HCT116 (cell line): ENCODE measurements at regions not wholly inside any gene's neighbourhood (a gene's known extent, or its start where the extent isn't known, plus 50 kb on each side); places are given as distances from the start of the nearest gene placed in this dataset.

Source experiments
- ATAC-seq: fragments of 200-7000 bp; cut with Tn5 transposase; 2 replicates; pipeline ENCODE4 v1.9.1; 2020; ENCODE audit warnings: mild to moderate bottlenecking, moderate library complexity
- BruUV-seq: library from RNA; stranded (reverse); fragments of 400-500 nt; replicated peaks from 2 replicates; lab custom pipeline; 2021; lab: Mats Ljungman, UMichigan
- CTCF ChIA-PET: fragments of 300-600 bp; sonication (Branson Sonifier 250); formaldehyde crosslinking; loops from one replicate; lab custom pipeline; 2021; ENCODE audit warnings: antibody characterized with exemption; lab: Charles Lee
- POLR2A ChIA-PET: fragments of 300-600, 350-600 bp; sonication (Branson Sonifier 250); formaldehyde crosslinking; loops from one replicate; lab custom pipeline; 2021; ENCODE audit warnings: antibody characterized with exemption; lab: Charles Lee
- RAD21 ChIA-PET, 2 experiments: fragments of 300-600 bp; sonication (Branson Sonifier 250); formaldehyde crosslinking; loops; one replicate each; lab custom pipeline; 2023; ENCODE audit warnings: low total read pairs in 2 of 2; ENCODE audit not compliant: uncharacterized antibody in 2 of 2, unreplicated experiment in 2 of 2, low non-redundant PET in 1 of 2; lab: Charles Lee
- DNase-seq: peaks from one replicate; pipeline ENCODE4 v3.0.0-alpha.2; 2010; ENCODE audit warnings: low read depth, low spot score
- H2AFZ ChIP-seq: fragments of 200-600 bp; shearing (Covaris generic), sonication (generic); 2 replicates; pipeline ENCODE4 v1.6.1; 2017; ENCODE audit warnings: low read depth, mixed run types, mixed read lengths, antibody characterized with exemption, low read length; ENCODE audit not compliant: poor library complexity, severe bottlenecking
- H3K27ac ChIP-seq: 2 replicates; pipeline ENCODE4 v1.5.1; 2012; ENCODE audit warnings: low read depth, low read length
- H3K27me3 ChIP-seq: fragments of 200-600 bp; sonication (generic); 2 replicates; pipeline ENCODE4 v1.6.1; 2016; ENCODE audit warnings: mixed run types, low read length, mixed read lengths; ENCODE audit not compliant: insufficient read depth
- H3K36me3 ChIP-seq, 2 experiments: fragments of 200-500 bp in 1 of 2; fragments of 200-600 bp in 1 of 2; sonication (Bioruptor generic) in 1 of 2; sonication (generic) in 1 of 2; 2 replicates each; pipeline versions ENCODE4 v1.5.1 to v1.6.1; 2014 to 2016; ENCODE audit warnings: low read length in 2 of 2, inconsistent platforms in 1 of 2, mixed read lengths in 1 of 2, mixed run types in 1 of 2; ENCODE audit not compliant: insufficient read depth in 2 of 2, control insufficient read depth in 1 of 2
- H3K4me1 ChIP-seq, 2 experiments: fragments of 200-600 bp in 1 of 2; sonication (generic) in 1 of 2; 2 replicates each; pipeline versions ENCODE4 v1.5.1 to v1.6.1; 2012 to 2017; ENCODE audit warnings: low read length in 2 of 2, inconsistent platforms in 1 of 2, mild to moderate bottlenecking in 1 of 2, mixed read lengths in 1 of 2, mixed run types in 1 of 2, moderate library complexity in 1 of 2; ENCODE audit not compliant: insufficient read depth in 2 of 2, control insufficient read depth in 1 of 2
- H3K4me2 ChIP-seq: fragments of 200-600 bp; sonication (generic); 2 replicates; pipeline ENCODE4 v1.6.1; 2017; ENCODE audit warnings: mixed run types, low read length, mixed read lengths
- H3K4me3 ChIP-seq, 2 experiments: fragments of 200-600 bp in 1 of 2; sonication (generic) in 1 of 2; replicated peaks in 1 of 2; 2 replicates each; pipeline ENCODE4 v1.5.1; 2011 to 2016; ENCODE audit warnings: low read length in 2 of 2, control low read depth in 1 of 2, low read depth in 1 of 2, mild to moderate bottlenecking in 1 of 2, mixed read lengths in 1 of 2, mixed run types in 1 of 2
- H3K79me2 ChIP-seq: fragments of 200-600 bp; sonication (generic); 2 replicates; pipeline ENCODE4 v1.6.1; 2017; ENCODE audit warnings: mild to moderate bottlenecking, mixed run types, low read length, moderate library complexity, mixed read lengths; ENCODE audit not compliant: insufficient read depth
- H3K9ac ChIP-seq: fragments of 200-600 bp; sonication (generic); 2 replicates; pipeline ENCODE4 v1.6.1; 2016; ENCODE audit warnings: low read length, mixed read lengths
- H3K9me2 ChIP-seq: fragments of 200-600 bp; sonication (generic), shearing (Covaris generic); 2 replicates; pipeline ENCODE4 v1.6.1; 2017; ENCODE audit warnings: mixed run types, mild to moderate bottlenecking, moderate library complexity; ENCODE audit not compliant: insufficient read depth
- H3K9me3 ChIP-seq, 2 experiments: fragments of 200-500 bp in 1 of 2; fragments of 200-600 bp in 1 of 2; sonication (Bioruptor generic) in 1 of 2; sonication (generic) in 1 of 2; 2 replicates each; pipeline ENCODE4 v1.6.1; 2014 to 2017; ENCODE audit warnings: low read length in 2 of 2, mixed read lengths in 2 of 2, inconsistent platforms in 1 of 2, low read depth in 1 of 2, mild to moderate bottlenecking in 1 of 2, mixed run types in 1 of 2, moderate library complexity in 1 of 2; ENCODE audit not compliant: control insufficient read depth in 1 of 2, insufficient read depth in 1 of 2
- H4K20me1 ChIP-seq: fragments of 200-600 bp; sonication (generic), shearing (Covaris generic); 2 replicates; pipeline ENCODE4 v1.6.1; 2017; ENCODE audit warnings: mixed run types, mild to moderate bottlenecking, moderate library complexity; ENCODE audit not compliant: insufficient read depth
- ATF3 ChIP-seq: IDR thresholded peaks from 2 replicates; pipeline ENCODE4 v1.6.1; 2012
- CBX3 ChIP-seq: IDR thresholded peaks from 2 replicates; pipeline ENCODE4 v1.6.1; 2012; ENCODE audit warnings: low read depth
- CTCF ChIP-seq, 3 experiments: fragments of 200-600 bp in 1 of 3; sonication (generic) in 1 of 3; IDR thresholded peaks in 2 of 3; conservative IDR thresholded peaks in 1 of 3; 2 replicates each; pipeline ENCODE4 v1.5.1; 2012 to 2017; ENCODE audit warnings: low read depth in 2 of 3, low read length in 2 of 3, antibody characterized with exemption in 1 of 3, borderline replicate concordance in 1 of 3, control low read depth in 1 of 3, mild to moderate bottlenecking in 1 of 3, mixed read lengths in 1 of 3, mixed run types in 1 of 3, moderate library complexity in 1 of 3; ENCODE audit not compliant: insufficient read depth in 1 of 3
- ELF1 ChIP-seq: IDR thresholded peaks from 2 replicates; pipeline ENCODE4 v1.6.1; 2012; ENCODE audit warnings: low read depth, borderline replicate concordance
- EZH2 ChIP-seq: fragments of 200-600 bp; sonication (generic); IDR thresholded peaks from 2 replicates; pipeline ENCODE4 v1.6.1; 2017; ENCODE audit warnings: antibody characterized with exemption, mixed run types
- EZH2phosphoT487 ChIP-seq: fragments of 200-600 bp; IDR thresholded peaks from 2 replicates; pipeline ENCODE4 v1.6.1; 2018; ENCODE audit warnings: antibody characterized with exemption, borderline replicate concordance
- FOSL1 ChIP-seq: IDR thresholded peaks from 2 replicates; pipeline ENCODE4 v1.6.1; 2012; ENCODE audit warnings: low read depth
- MAX ChIP-seq: IDR thresholded peaks from 2 replicates; pipeline ENCODE4 v1.6.1; 2012
- POLR2A ChIP-seq: IDR thresholded peaks from 2 replicates; pipeline ENCODE4 v1.7.0; 2011; ENCODE audit warnings: borderline replicate concordance; ENCODE audit not compliant: insufficient read depth, insufficient read length; ENCODE audit errors: extremely low read depth
- POLR2AphosphoS5 ChIP-seq: IDR thresholded peaks from 2 replicates; pipeline ENCODE4 v1.6.1; 2011; ENCODE audit warnings: mild to moderate bottlenecking, low read depth, low read length, moderate library complexity
- REST ChIP-seq: IDR thresholded peaks from 2 replicates; pipeline ENCODE4 v1.6.1; 2012; ENCODE audit warnings: low read depth
- SIN3A ChIP-seq: IDR thresholded peaks from 2 replicates; pipeline ENCODE4 v1.6.1; 2012; ENCODE audit warnings: low read depth
- SP1 ChIP-seq: IDR thresholded peaks from 2 replicates; pipeline ENCODE4 v1.6.1; 2012; ENCODE audit warnings: low read depth
- SRF ChIP-seq: IDR thresholded peaks from 2 replicates; pipeline ENCODE4 v1.6.1; 2012; ENCODE audit warnings: low read depth
- TCF7L2 ChIP-seq: IDR thresholded peaks from 2 replicates; pipeline ENCODE4 v1.7.0; 2011; ENCODE audit warnings: borderline replicate concordance, inconsistent platforms; ENCODE audit not compliant: insufficient read depth, insufficient read length; ENCODE audit errors: extremely low read depth
- ZBTB33 ChIP-seq: IDR thresholded peaks from 2 replicates; pipeline ENCODE4 v1.6.1; 2011; ENCODE audit warnings: mild to moderate bottlenecking, low read length, moderate library complexity; ENCODE audit not compliant: insufficient replicate concordance; ENCODE audit errors: extremely low read depth
- ZFX ChIP-seq: fragments of 450-650 bp; IDR thresholded peaks from 2 replicates; pipeline ENCODE4 v1.6.1; 2017
- intact Hi-C: fragments of 100-400 bp; cut with micrococcal nuclease; formaldehyde crosslinking; loops from 2 replicates; pipeline ENCODE4 v1.10.0; 2022

GRCh38 chr12:75656210-75656609 is 144.8 kb upstream of the KRR1 start:
- intact Hi-C loops = loop anchor here (2.0 to 10.0 kb wide), 3 partner anchors 299 to 693 kb away; partner anchors contain the start of gene BBS10
- ChIA-PET POLR2A (interaction anchor here (1.0 to 12.3 kb wide), 9 partner anchors 11 to 207 kb away, joined by 3 to 271 read pairs (median 21); no protein-coding TSS in a partner anchor), RAD21 (no interaction called here), CTCF (no interaction called here)
- Histone ChIP-seq H3K27ac (peak overlapping the region; percentile 99), H3K4me3 (no peak overlapping the region), H2AFZ (no peak overlapping the region), H3K79me2 (no peaks in the 10 kb centered on the region), H4K20me1 (no peaks in the 10 kb centered on the region), H3K9me3 (no peaks in the 10 kb centered on the region), H3K27me3 (no peaks in the 10 kb centered on the region), H3K4me1 (peaks cover 73 to 88% of the 10 kb centered on the region in 2 experiments), H3K9ac (peak overlapping the region; percentile 64; the same call in 1 of the 2 replicates), H3K9me2 (no peaks in the 10 kb centered on the region), H3K36me3 (peaks cover 0 to 3% of the 10 kb centered on the region in 2 experiments; a peak in 1 of 4 replicates), H3K4me2 (peak overlapping the region; percentile 56)
- no peak for TF ChIP-seq MAX
- TF ChIP-seq CTCF (IDR thresholded peaks at IDR 0.05 in 2 of 3, conservative IDR thresholded peaks at IDR 0.05 in 1 of 3; ENCODE audit: borderline replicate concordance in 1 of 3, insufficient read depth in 1 of 3, low read depth in 2 of 3, low read length in 2 of 3) = no peak
- no peak for TF ChIP-seq FOSL1
- no peak for TF ChIP-seq SRF
- TF ChIP-seq ATF3 = no peak
- TF ChIP-seq CBX3 = no peak
- TF ChIP-seq EZH2phosphoT487 = no peak
- no peak for TF ChIP-seq ZFX
- no peak for TF ChIP-seq POLR2A
- TF ChIP-seq ZBTB33 = no peak
- TF ChIP-seq EZH2 = no peak
- no peak for TF ChIP-seq REST
- TF ChIP-seq POLR2AphosphoS5 = no peak
- no peak for TF ChIP-seq ELF1
- TF ChIP-seq TCF7L2 = no peak
- no peak for TF ChIP-seq SP1
- TF ChIP-seq SIN3A = no peak
- BruUV-seq = TSS peak; percentile 20
- no peak for DNase-seq
- no peak for ATAC-seq
